ENCODE measurements at regions not wholly inside any gene's neighbourhood (a gene's known extent, or its start where the extent isn't known, plus 50 kb on each side); places are given as distances from the start of the nearest gene placed in this dataset.

GRCh38 chr9:27638716-27639115 is 65.4 kb upstream of the C9orf72 start:
- no peak for TF ChIP-seq CTCF (IDR thresholded peaks at IDR 0.05)
- TF ChIP-seq, protein P1, sequence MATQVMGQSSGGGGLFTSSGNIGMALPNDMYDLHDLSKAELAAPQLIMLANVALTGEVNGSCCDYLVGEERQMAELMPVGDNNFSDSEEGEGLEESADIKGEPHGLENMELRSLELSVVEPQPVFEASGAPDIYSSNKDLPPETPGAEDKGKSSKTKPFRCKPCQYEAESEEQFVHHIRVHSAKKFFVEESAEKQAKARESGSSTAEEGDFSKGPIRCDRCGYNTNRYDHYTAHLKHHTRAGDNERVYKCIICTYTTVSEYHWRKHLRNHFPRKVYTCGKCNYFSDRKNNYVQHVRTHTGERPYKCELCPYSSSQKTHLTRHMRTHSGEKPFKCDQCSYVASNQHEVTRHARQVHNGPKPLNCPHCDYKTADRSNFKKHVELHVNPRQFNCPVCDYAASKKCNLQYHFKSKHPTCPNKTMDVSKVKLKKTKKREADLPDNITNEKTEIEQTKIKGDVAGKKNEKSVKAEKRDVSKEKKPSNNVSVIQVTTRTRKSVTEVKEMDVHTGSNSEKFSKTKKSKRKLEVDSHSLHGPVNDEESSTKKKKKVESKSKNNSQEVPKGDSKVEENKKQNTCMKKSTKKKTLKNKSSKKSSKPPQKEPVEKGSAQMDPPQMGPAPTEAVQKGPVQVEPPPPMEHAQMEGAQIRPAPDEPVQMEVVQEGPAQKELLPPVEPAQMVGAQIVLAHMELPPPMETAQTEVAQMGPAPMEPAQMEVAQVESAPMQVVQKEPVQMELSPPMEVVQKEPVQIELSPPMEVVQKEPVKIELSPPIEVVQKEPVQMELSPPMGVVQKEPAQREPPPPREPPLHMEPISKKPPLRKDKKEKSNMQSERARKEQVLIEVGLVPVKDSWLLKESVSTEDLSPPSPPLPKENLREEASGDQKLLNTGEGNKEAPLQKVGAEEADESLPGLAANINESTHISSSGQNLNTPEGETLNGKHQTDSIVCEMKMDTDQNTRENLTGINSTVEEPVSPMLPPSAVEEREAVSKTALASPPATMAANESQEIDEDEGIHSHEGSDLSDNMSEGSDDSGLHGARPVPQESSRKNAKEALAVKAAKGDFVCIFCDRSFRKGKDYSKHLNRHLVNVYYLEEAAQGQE (IDR thresholded peaks at IDR 0.05; ENCODE audit: insufficient read depth in 1 of 2, low read depth in 2 of 2, low read length in 1 of 2): no peak
- no peak for TF ChIP-seq POLR2AphosphoS5 (IDR thresholded peaks at IDR 0.05; ENCODE audit: low read depth, low read length)
- TF ChIP-seq SIN3A (IDR thresholded peaks at IDR 0.05; ENCODE audit: borderline replicate concordance, insufficient read depth, low read depth, low read length): no peak
- no peak for TF ChIP-seq TCF7L2 (IDR thresholded peaks at IDR 0.05; ENCODE audit: low read depth, low read length)
